ENCODE measurements at regions not wholly inside any gene's neighbourhood (a gene's known extent, or its start where the extent isn't known, plus 50 kb on each side); places are given as distances from the start of the nearest gene placed in this dataset.

- Histone ChIP-seq H3K27me3 (ENCODE audit: control insufficient read depth, insufficient read depth, low read length) (no peaks in the 10 kb centered on the region), H3K36me3 (ENCODE audit: control insufficient read depth, insufficient read depth, low read length) (no peaks in the 10 kb centered on the region), H3K27ac (ENCODE audit: low read depth, low read length) (no peak overlapping the region), H3K4me3 (ENCODE audit: low read length) (no peak overlapping the region), H3K4me1 (ENCODE audit: control insufficient read depth, insufficient read depth, low read length) (peaks cover 2% of the 10 kb centered on the region), H3K9ac (ENCODE audit: low read length) (no peak overlapping the region)
Measured at GRCh38 chrX:13371186-13371585, 51.3 kb upstream of the ATXN3L start.

GRCh38 chrX:13370713-13371112 lies 50.9 kb upstream of the ATXN3L start:
- H3K36me3 ChIP-seq (ENCODE audit: control insufficient read depth, insufficient read depth, low read length), result no peaks in the 10 kb centered on the region
- no peak overlapping the region for H3K27ac ChIP-seq (ENCODE audit: low read depth, low read length)
- H3K27me3 ChIP-seq (ENCODE audit: control insufficient read depth, insufficient read depth, low read length), result no peaks in the 10 kb centered on the region
- H3K4me3 ChIP-seq (ENCODE audit: low read length), result no peak overlapping the region
- H3K4me1 ChIP-seq (ENCODE audit: control insufficient read depth, insufficient read depth, low read length), result peaks cover 2% of the 10 kb centered on the region
- H3K9ac ChIP-seq (ENCODE audit: low read length), result no peak overlapping the region

Measured in rectal smooth muscle tissue (tissue), 1 donor.